ENCODE measurements at regions not wholly inside any gene's neighbourhood (a gene's known extent, or its start where the extent isn't known, plus 50 kb on each side); places are given as distances from the start of the nearest gene placed in this dataset.

DNA sequence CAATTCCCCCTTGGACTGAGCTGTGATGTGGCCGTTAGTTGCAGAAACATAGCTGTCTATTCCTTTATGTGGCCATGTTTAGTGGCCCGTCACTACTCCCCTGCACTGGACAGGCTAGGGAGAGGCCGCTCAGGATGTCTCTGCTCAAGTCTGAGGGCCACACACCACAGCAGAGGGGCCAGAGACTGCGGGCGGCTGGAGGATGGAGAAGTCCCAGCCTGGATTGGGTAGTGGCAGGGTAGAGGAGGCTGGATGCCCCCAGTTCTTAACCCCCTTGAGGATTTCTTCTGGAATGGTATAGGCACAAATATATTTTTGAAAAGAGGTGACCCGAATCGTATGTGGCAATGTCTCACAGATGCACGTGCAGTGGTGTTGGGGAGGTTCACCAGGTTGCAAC, 116.4 kb upstream of the B3GAT1 start:
- TF ChIP-seq POLR2A (IDR thresholded peaks at IDR 0.05): no peak
- TF ChIP-seq, protein P1, sequence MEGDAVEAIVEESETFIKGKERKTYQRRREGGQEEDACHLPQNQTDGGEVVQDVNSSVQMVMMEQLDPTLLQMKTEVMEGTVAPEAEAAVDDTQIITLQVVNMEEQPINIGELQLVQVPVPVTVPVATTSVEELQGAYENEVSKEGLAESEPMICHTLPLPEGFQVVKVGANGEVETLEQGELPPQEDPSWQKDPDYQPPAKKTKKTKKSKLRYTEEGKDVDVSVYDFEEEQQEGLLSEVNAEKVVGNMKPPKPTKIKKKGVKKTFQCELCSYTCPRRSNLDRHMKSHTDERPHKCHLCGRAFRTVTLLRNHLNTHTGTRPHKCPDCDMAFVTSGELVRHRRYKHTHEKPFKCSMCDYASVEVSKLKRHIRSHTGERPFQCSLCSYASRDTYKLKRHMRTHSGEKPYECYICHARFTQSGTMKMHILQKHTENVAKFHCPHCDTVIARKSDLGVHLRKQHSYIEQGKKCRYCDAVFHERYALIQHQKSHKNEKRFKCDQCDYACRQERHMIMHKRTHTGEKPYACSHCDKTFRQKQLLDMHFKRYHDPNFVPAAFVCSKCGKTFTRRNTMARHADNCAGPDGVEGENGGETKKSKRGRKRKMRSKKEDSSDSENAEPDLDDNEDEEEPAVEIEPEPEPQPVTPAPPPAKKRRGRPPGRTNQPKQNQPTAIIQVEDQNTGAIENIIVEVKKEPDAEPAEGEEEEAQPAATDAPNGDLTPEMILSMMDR (IDR thresholded peaks at IDR 0.05): no peak

Measured in adrenal gland (tissue), 5 donors.